ENCODE measurements at regions not wholly inside any gene's neighbourhood (a gene's known extent, or its start where the extent isn't known, plus 50 kb on each side); places are given as distances from the start of the nearest gene placed in this dataset.

GRCh38 chr4:125988464-125988863, 673.7 kb downstream of the FAT4 start:
- DNase-seq (ENCODE audit: low read depth), result no peak
- no peak overlapping the region for H3K4me3 ChIP-seq (ENCODE audit: control insufficient read depth, low read depth, low read length)
- TF ChIP-seq CTCF (conservative IDR thresholded peaks at IDR 0.05; ENCODE audit: control insufficient read depth, insufficient read depth, low read depth, low read length), result no peak

GRCh38 chr4:125991398-125991797, 676.6 kb downstream of the FAT4 start:
- no peak overlapping the region for H3K4me3 ChIP-seq (ENCODE audit: control insufficient read depth, low read depth, low read length)
- no peak for DNase-seq (ENCODE audit: low read depth)
- TF ChIP-seq CTCF (conservative IDR thresholded peaks at IDR 0.05; ENCODE audit: control insufficient read depth, insufficient read depth, low read depth, low read length), result no peak

- H3K4me3 ChIP-seq (ENCODE audit: control insufficient read depth, low read depth, low read length), result no peak overlapping the region
- TF ChIP-seq CTCF (conservative IDR thresholded peaks at IDR 0.05; ENCODE audit: control insufficient read depth, insufficient read depth, low read depth, low read length), result no peak
- no peak for DNase-seq (ENCODE audit: low read depth)
Measured at GRCh38 chr4:125992891-125993290, 678.1 kb downstream of the FAT4 start.

- TF ChIP-seq CTCF (conservative IDR thresholded peaks at IDR 0.05; ENCODE audit: control insufficient read depth, insufficient read depth, low read depth, low read length), result no peak
- no peak for DNase-seq (ENCODE audit: low read depth)
- no peak overlapping the region for H3K4me3 ChIP-seq (ENCODE audit: control insufficient read depth, low read depth, low read length)
Measured at GRCh38 chr4:125994024-125994423, 679.3 kb downstream of the FAT4 start.

GRCh38 chr4:125994430-125994829, 679.7 kb downstream of the FAT4 start:
- H3K4me3 ChIP-seq (ENCODE audit: control insufficient read depth, low read depth, low read length), result no peak overlapping the region
- DNase-seq (ENCODE audit: low read depth), result no peak
- TF ChIP-seq CTCF (conservative IDR thresholded peaks at IDR 0.05; ENCODE audit: control insufficient read depth, insufficient read depth, low read depth, low read length), result no peak

- DNase-seq (ENCODE audit: low read depth), result peak; percentile 29
- H3K4me3 ChIP-seq (ENCODE audit: control insufficient read depth, low read depth, low read length), result no peak overlapping the region
- TF ChIP-seq CTCF (conservative IDR thresholded peaks at IDR 0.05; ENCODE audit: control insufficient read depth, insufficient read depth, low read depth, low read length), result no peak
Measured at GRCh38 chr4:126004941-126005340, 690.2 kb downstream of the FAT4 start.

GRCh38 chr4:126007142-126007541, 692.4 kb downstream of the FAT4 start:
- no peak for DNase-seq (ENCODE audit: low read depth)
- no peak overlapping the region for H3K4me3 ChIP-seq (ENCODE audit: control insufficient read depth, low read depth, low read length)
- TF ChIP-seq CTCF (conservative IDR thresholded peaks at IDR 0.05; ENCODE audit: control insufficient read depth, insufficient read depth, low read depth, low read length), result no peak
